Memory B cell (primary cell): ENCODE measurements at regions not wholly inside any gene's neighbourhood (a gene's known extent, or its start where the extent isn't known, plus 50 kb on each side); places are given as distances from the start of the nearest gene placed in this dataset.
"Not testable (repeated sequence)": the region's sequence is repeated elsewhere in the genome, so short reads cannot be mapped to it uniquely, and the experiment has no call there.

ENCODE experiments used
- ATAC-seq: fragments of 150-1000 bp; cut with Tn5 transposase; 2 replicates; pipeline ENCODE4 v1.10.0; 2021; ENCODE audit warnings: low read depth, mild to moderate bottlenecking, moderate library complexity
- DNase-seq, 2 donors: peaks; one replicate each; pipeline ENCODE4 v3.0.0; 2022; ENCODE audit warnings: low spot score in 2 of 2
- H3K27ac Mint-ChIP-seq: one replicate; pipeline ENCODE4 v1.8.0; 2022; ENCODE audit warnings: mild to moderate bottlenecking, moderate library complexity, mixed read lengths
- H3K27me3 Mint-ChIP-seq: one replicate; pipeline ENCODE4 v1.8.0; 2022; ENCODE audit warnings: mixed read lengths
- H3K36me3 Mint-ChIP-seq: one replicate; pipeline ENCODE4 v1.8.0; 2022; ENCODE audit warnings: mild to moderate bottlenecking, mixed read lengths
- H3K4me1 Mint-ChIP-seq: one replicate; pipeline ENCODE4 v1.8.0; 2022; ENCODE audit warnings: mixed read lengths
- H3K4me3 Mint-ChIP-seq: one replicate; pipeline ENCODE4 v1.8.0; 2022; ENCODE audit warnings: mild to moderate bottlenecking, moderate library complexity, mixed read lengths
- H3K9me3 Mint-ChIP-seq: one replicate; pipeline ENCODE4 v1.8.0; 2022; ENCODE audit warnings: mixed read lengths

GRCh38 chr11:33539751-33540150, 160.9 kb downstream of the C11orf91 start:
- Mint-ChIP-seq H3K4me3 (no peak overlapping the region), H3K4me1 (peaks cover 2% of the 10 kb centered on the region), H3K9me3 (peaks cover 2% of the 10 kb centered on the region), H3K36me3 (no peaks in the 10 kb centered on the region), H3K27me3 (peaks cover 15% of the 10 kb centered on the region), H3K27ac (no peak overlapping the region)
- DNase-seq: no peak
- no peak for ATAC-seq

DNA sequence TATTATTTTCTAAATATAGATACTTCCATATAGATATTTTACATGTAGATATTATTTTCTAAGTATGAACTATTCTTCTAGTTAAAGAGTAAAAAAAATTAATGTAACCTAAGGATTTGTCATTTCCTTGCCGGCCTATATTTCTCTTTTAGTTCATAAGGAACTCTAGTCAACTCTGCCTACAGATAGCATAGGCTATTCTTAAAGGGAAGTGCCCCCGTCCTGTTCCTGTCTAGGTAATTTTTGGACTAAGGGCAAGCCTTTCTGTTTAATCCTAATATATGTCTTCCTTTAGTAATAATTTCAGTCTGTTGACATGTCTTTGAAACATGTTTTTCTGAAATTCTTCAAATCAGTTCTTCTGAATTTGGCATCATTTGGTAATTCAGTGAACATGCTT, 161.9 kb downstream of the C11orf91 start:
- Mint-ChIP-seq H3K4me3 (no peak overlapping the region), H3K36me3 (no peaks in the 10 kb centered on the region), H3K9me3 (peaks cover 4% of the 10 kb centered on the region), H3K27me3 (peaks cover 18% of the 10 kb centered on the region), H3K4me1 (peaks cover 2% of the 10 kb centered on the region), H3K27ac (no peak overlapping the region)
- DNase-seq (no peak), ATAC-seq (no peak)

DNA sequence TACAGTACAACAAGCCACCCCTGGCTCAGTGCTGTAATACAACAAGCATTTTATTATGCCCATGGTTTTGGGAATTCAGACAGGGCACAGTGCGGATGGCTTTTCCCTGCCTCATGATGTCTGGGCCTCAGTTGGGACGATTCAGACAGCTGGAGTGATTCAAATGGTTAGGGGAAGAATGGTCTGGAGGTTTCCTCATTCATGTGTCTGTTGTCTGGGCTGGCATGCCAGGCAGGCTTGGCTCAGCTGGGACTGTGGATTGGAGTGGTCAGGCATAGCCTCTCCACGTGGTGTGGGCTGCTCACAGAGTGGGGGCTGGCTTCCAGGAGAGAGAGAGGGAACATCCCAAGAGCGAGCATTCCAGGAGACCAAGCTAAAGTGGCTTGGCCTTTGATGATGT, 164.4 kb downstream of the C11orf91 start:
- Mint-ChIP-seq H3K27ac (no peak overlapping the region), H3K4me3 (no peak overlapping the region), H3K4me1 (no peaks in the 10 kb centered on the region), H3K36me3 (no peaks in the 10 kb centered on the region), H3K27me3 (peaks cover 8% of the 10 kb centered on the region), H3K9me3 (peaks cover 4% of the 10 kb centered on the region)
- no peak for ATAC-seq
- no peak for DNase-seq

GRCh38 chr11:33534575-33534974, 166.1 kb downstream of the C11orf91 start:
- H3K27ac Mint-ChIP-seq: no peak overlapping the region
- peaks cover 8% of the 10 kb centered on the region for H3K27me3 Mint-ChIP-seq
- H3K4me3 Mint-ChIP-seq: no peak overlapping the region
- ATAC-seq (no peak), DNase-seq (no peak)
- no peaks in the 10 kb centered on the region for H3K36me3 Mint-ChIP-seq
- no peaks in the 10 kb centered on the region for H3K4me1 Mint-ChIP-seq
- peaks cover 4% of the 10 kb centered on the region for H3K9me3 Mint-ChIP-seq

DNA sequence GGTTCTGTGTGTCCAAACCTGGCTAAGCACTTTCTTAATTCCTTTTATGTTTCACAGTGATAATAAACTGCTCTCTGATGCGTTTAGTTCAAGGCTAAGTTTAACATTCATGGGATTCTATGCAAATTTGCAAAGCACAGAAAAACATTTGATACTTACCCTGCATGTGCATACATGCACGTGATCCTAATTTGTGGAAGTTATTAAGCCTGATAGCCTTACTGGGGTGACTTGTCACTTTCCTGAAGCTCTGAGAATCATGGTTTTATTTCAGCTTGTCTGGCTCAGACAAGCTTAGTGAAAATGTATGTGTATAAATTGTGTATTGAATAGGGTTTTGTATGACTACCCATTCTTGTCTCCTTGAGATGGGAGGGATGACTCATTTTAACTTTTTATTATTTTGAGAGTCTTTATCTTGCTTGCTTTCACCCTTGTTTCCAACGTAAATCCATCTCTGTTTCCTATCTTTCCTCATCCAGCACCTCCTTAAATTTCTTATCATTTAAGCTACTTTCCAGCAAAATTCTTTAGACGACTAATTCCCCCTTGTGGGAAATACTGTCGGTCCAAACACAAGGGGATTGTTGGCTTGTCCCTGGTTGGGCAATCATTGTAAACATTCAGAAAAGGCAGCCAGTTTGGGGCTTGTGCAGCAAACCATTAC, 167.1 kb downstream of the C11orf91 start:
- H3K36me3 Mint-ChIP-seq: no peaks in the 10 kb centered on the region
- no peak overlapping the region for H3K4me3 Mint-ChIP-seq
- peaks cover 8% of the 10 kb centered on the region for H3K27me3 Mint-ChIP-seq
- peaks cover 4% of the 10 kb centered on the region for H3K9me3 Mint-ChIP-seq
- H3K4me1 Mint-ChIP-seq: no peaks in the 10 kb centered on the region
- DNase-seq (no peak), ATAC-seq (no peak)
- no peak overlapping the region for H3K27ac Mint-ChIP-seq

GRCh38 chr11:33532720-33533385, 167.8 kb downstream of the C11orf91 start:
- Mint-ChIP-seq H3K4me3 (no peak overlapping the region), H3K36me3 (peaks cover 2% of the 10 kb centered on the region), H3K27ac (no peak overlapping the region), H3K9me3 (peaks cover 7% of the 10 kb centered on the region), H3K4me1 (no peaks in the 10 kb centered on the region), H3K27me3 (peaks cover 8% of the 10 kb centered on the region)
- no peak for ATAC-seq
- DNase-seq: no peak

GRCh38 chr11:33532257-33532656, 168.4 kb downstream of the C11orf91 start:
- no peak overlapping the region for H3K4me3 Mint-ChIP-seq
- peaks cover 2% of the 10 kb centered on the region for H3K36me3 Mint-ChIP-seq
- DNase-seq: no peak
- no peak overlapping the region for H3K27ac Mint-ChIP-seq
- no peak for ATAC-seq
- peaks cover 8% of the 10 kb centered on the region for H3K27me3 Mint-ChIP-seq
- H3K4me1 Mint-ChIP-seq: no peaks in the 10 kb centered on the region
- peaks cover 7% of the 10 kb centered on the region for H3K9me3 Mint-ChIP-seq

DNA sequence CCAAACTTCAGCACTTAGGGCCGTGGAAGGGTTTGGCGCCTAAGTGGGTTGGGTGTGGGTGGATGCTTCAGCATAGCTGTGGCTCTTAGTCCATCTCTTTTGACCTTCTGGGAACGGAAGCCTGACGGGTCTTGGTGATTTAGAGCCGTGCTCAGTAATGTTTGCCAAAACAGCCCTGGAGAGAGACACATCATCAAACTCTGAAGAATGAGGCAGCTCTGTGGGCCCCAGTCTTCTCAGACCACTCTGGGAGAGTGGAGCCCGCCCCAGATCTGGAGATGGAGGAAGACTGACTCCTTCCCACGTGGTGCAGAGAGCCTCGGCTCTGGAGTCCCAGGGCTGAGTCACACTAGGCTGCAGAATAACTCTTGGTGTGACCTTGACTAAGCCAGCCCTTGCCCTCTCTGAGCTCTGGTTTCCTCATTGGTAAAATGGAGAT, 168.9 kb downstream of the C11orf91 start:
- ATAC-seq (no peak), DNase-seq (no peak)
- Mint-ChIP-seq H3K9me3 (peaks cover 10% of the 10 kb centered on the region), H3K27ac (no peak overlapping the region), H3K27me3 (peaks cover 4% of the 10 kb centered on the region), H3K36me3 (peaks cover 2% of the 10 kb centered on the region), H3K4me1 (no peaks in the 10 kb centered on the region), H3K4me3 (no peak overlapping the region)

- no peak for ATAC-seq
- Mint-ChIP-seq H3K27ac (no peak overlapping the region), H3K4me3 (no peak overlapping the region), H3K9me3 (peaks cover 14% of the 10 kb centered on the region), H3K36me3 (peaks cover 2% of the 10 kb centered on the region), H3K27me3 (peaks cover 8% of the 10 kb centered on the region), H3K4me1 (no peaks in the 10 kb centered on the region)
- DNase-seq: no peak
Observed at GRCh38 chr11:33530815-33531214, 169.8 kb downstream of the C11orf91 start.

DNA sequence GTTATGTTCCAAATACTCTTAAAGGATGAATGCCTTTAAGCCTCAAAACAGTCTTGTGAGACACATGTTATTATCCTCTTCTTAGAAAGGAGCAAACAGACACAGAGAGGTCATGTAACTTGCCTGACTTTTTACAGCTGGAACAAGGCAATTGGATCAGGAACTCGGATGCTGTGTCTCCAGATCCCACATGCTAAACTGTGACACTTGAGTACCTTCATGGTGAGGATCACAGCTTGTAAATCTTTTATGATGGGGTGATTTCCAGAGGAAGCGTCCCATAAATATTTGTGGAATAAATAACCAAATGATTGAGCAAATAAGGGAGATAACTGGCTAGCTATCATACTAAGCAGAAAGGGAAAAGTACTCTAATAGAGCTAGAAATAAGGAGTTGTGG, 171.2 kb downstream of the C11orf91 start:
- Mint-ChIP-seq H3K27me3 (peaks cover 6% of the 10 kb centered on the region), H3K4me3 (no peak overlapping the region), H3K36me3 (peaks cover 2% of the 10 kb centered on the region), H3K9me3 (peaks cover 10% of the 10 kb centered on the region), H3K4me1 (no peaks in the 10 kb centered on the region), H3K27ac (no peak overlapping the region)
- DNase-seq (no peak), ATAC-seq (no peak)

GRCh38 chr11:33527738-33528137, 172.9 kb downstream of the C11orf91 start:
- not testable (repeated sequence) for H3K36me3 Mint-ChIP-seq, DNase-seq, H3K4me3 Mint-ChIP-seq, ATAC-seq, H3K27ac Mint-ChIP-seq, H3K27me3 Mint-ChIP-seq, H3K9me3 Mint-ChIP-seq, H3K4me1 Mint-ChIP-seq

DNA sequence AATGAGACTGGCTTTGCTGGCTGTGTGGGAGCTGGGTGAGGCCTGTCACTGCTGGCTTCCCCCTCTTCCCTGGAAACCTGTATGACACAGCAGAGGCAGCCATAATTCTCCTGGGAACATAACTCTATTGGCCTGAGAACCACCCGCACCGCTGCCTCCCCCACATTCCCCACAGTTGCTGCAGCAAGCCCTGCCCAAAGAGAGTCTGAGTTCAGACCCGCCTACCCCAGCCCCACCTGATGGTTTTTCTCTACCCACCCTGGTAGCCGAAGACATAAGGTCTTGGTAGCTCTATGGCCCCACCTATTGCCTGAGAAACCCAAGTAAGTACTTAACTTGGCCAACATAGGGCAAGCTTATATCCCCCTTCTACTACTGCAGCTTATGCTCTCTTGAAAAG, 174.8 kb downstream of the C11orf91 start:
- H3K27me3 Mint-ChIP-seq: peaks cover 4% of the 10 kb centered on the region
- peaks cover 2% of the 10 kb centered on the region for H3K36me3 Mint-ChIP-seq
- H3K4me3 Mint-ChIP-seq: no peak overlapping the region
- no peak for DNase-seq
- no peaks in the 10 kb centered on the region for H3K4me1 Mint-ChIP-seq
- H3K9me3 Mint-ChIP-seq: peaks cover 10% of the 10 kb centered on the region
- ATAC-seq: no peak
- no peak overlapping the region for H3K27ac Mint-ChIP-seq

DNA sequence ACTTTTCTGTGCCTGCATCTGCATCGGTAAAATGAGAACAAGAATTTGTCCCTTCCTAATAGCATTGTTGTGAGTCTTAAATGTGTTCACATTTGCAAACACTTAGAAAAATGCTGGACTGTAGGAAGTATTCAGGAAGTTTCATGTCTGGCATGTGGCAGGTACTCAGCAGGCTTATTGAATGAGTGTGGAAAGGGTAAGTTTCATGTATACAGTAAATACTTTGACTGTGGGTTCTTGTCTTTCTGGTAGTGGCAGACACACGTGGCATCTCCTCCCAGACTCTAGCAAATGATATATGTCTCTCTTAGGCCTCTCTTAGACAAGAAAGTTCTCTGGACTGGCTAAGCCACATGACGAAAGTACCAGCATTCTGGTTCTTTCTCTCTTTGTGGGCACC, 179.2 kb downstream of the C11orf91 start:
- no peak overlapping the region for H3K4me3 Mint-ChIP-seq
- H3K27me3 Mint-ChIP-seq: peaks cover 10% of the 10 kb centered on the region
- peaks cover 3% of the 10 kb centered on the region for H3K9me3 Mint-ChIP-seq
- no peak overlapping the region for H3K27ac Mint-ChIP-seq
- ATAC-seq (no peak), DNase-seq (no peak)
- no peaks in the 10 kb centered on the region for H3K4me1 Mint-ChIP-seq
- H3K36me3 Mint-ChIP-seq: no peaks in the 10 kb centered on the region

DNA sequence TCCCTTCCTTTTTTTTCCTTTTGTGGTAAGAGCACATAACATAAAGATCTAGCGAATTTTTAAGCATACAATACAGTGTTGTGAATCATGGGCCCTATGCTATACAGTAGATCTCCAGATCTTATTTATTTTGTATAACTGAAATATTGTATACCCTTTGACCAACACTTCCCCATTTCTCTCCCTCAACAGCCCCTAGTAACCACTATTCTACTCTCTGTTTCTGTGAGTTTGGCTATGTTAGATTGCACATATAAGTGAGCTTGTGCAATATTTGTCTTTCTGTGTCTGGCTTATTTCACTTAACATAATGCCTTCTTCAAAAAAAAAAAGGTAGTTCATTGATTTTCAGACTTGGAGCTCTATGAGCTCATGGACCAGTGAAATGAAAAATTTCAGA, 180.5 kb downstream of the C11orf91 start:
- no peak for ATAC-seq
- H3K27me3 Mint-ChIP-seq: peaks cover 7% of the 10 kb centered on the region

GRCh38 chr11:33515347-33515746, 185.3 kb downstream of the C11orf91 start:
- DNase-seq: no peak
- Mint-ChIP-seq H3K27ac (no peak overlapping the region), H3K4me1 (peaks cover 7% of the 10 kb centered on the region), H3K9me3 (no peaks in the 10 kb centered on the region), H3K36me3 (no peaks in the 10 kb centered on the region), H3K4me3 (no peak overlapping the region), H3K27me3 (peaks cover 6% of the 10 kb centered on the region)
- ATAC-seq: peak; percentile 21

More for the DNA sequence above, 180.5 kb downstream of the C11orf91 start:
- H3K36me3 Mint-ChIP-seq: no peaks in the 10 kb centered on the region
- peaks cover 6% of the 10 kb centered on the region for H3K4me1 Mint-ChIP-seq
- no peak overlapping the region for H3K27ac Mint-ChIP-seq
- no peak for DNase-seq
- H3K9me3 Mint-ChIP-seq: peaks cover 1% of the 10 kb centered on the region
- H3K4me3 Mint-ChIP-seq: no peak overlapping the region
